B cell (primary cell): ENCODE measurements at regions not wholly inside any gene's neighbourhood (a gene's known extent, or its start where the extent isn't known, plus 50 kb on each side); places are given as distances from the start of the nearest gene placed in this dataset.

Experiments used
- ATAC-seq: fragments of 200-7000 bp; cut with Tn5 transposase; one replicate; pipeline ENCODE4 v1.10.0; 2021; ENCODE audit warnings: low read depth, mild to moderate bottlenecking, moderate number of reproducible peaks, moderate library complexity
- CTCF ChIA-PET: fragments of 350-600 bp; sonication (Branson Sonifier 250); formaldehyde crosslinking; loops from one replicate; lab custom pipeline; 2021; ENCODE audit warnings: antibody characterized with exemption, inconsistent platforms; lab: Charles Lee
- POLR2A ChIA-PET: fragments of 350-600 bp; sonication (Branson Sonifier 250); formaldehyde crosslinking; loops from one replicate; lab custom pipeline; 2021; ENCODE audit warnings: antibody characterized with exemption; lab: Charles Lee
- DNase-seq: peaks from one replicate; pipeline ENCODE4 v3.0.0; 2013
- H2AFZ ChIP-seq: 2 replicates; pipeline ENCODE4 v1.6.1; 2012; ENCODE audit warnings: mild to moderate bottlenecking, low read depth, low read length; ENCODE audit not compliant: insufficient read depth, poor library complexity, severe bottlenecking
- H3K27ac ChIP-seq, 2 donors: 1 replicate in 1 of 2; 2 replicates in 1 of 2; pipeline ENCODE4 v1.5.1; 2012 to 2013; ENCODE audit warnings: low read length in 2 of 2, mild to moderate bottlenecking in 2 of 2, moderate library complexity in 1 of 2
- H3K27me3 ChIP-seq, 4 experiments: fragments of 200-600 bp in 1 of 4; sonication (generic) in 1 of 4; replicated peaks in 1 of 4; 1 replicate in 2 of 4; 2 replicates in 2 of 4; pipeline versions ENCODE4 v1.6.1 to v1.7.0; 2013 to 2016; ENCODE audit warnings: low read length in 3 of 4, mild to moderate bottlenecking in 2 of 4, mixed read lengths in 1 of 4, moderate library complexity in 1 of 4; ENCODE audit not compliant: insufficient read depth in 4 of 4, control insufficient read depth in 3 of 4; ENCODE audit errors: control extremely low read depth in 1 of 4
- H3K36me3 ChIP-seq, 2 experiments: replicated peaks in 1 of 2; 1 replicate in 1 of 2; 2 replicates in 1 of 2; pipeline versions ENCODE4 v1.6.1 to v1.7.1; 2013; ENCODE audit warnings: low read length in 1 of 2; ENCODE audit not compliant: insufficient read depth in 2 of 2, control insufficient read depth in 1 of 2; ENCODE audit errors: control extremely low read depth in 1 of 2, extremely low read depth in 1 of 2
- H3K4me1 ChIP-seq, 2 donors: fragments of 200-600 bp in 1 of 2; sonication (generic) in 1 of 2; 1 replicate in 1 of 2; 2 replicates in 1 of 2; pipeline versions ENCODE4 v1.5.1 to v1.6.1; 2013 to 2017; ENCODE audit warnings: low read length in 2 of 2; ENCODE audit not compliant: control insufficient read depth in 2 of 2, insufficient read depth in 2 of 2
- H3K4me2 ChIP-seq: replicated peaks from 2 replicates; pipeline ENCODE3; 2012; ENCODE audit warnings: mild to moderate bottlenecking, low read depth, low read length; ENCODE audit not compliant: poor library complexity, severe bottlenecking
- H3K4me3 ChIP-seq, 5 experiments: fragments of 200-600 bp in 1 of 5; sonication (generic) in 1 of 5; 1 replicate in 3 of 5; 2 replicates in 2 of 5; pipeline versions ENCODE4 v1.5.1 to v1.7.0; 2011 to 2016; ENCODE audit warnings: low read length in 4 of 5, mild to moderate bottlenecking in 4 of 5, low read depth in 2 of 5, control low read depth in 1 of 5, moderate library complexity in 1 of 5; ENCODE audit not compliant: insufficient read depth in 1 of 5; ENCODE audit errors: control extremely low read depth in 1 of 5, extremely low read depth in 1 of 5
- H3K79me2 ChIP-seq: fragments of 200-600 bp; sonication (generic); one replicate; pipeline ENCODE4 v1.6.0; 2016; ENCODE audit warnings: low read length; ENCODE audit not compliant: control insufficient read depth, insufficient read depth
- H3K9ac ChIP-seq: fragments of 200-600 bp; sonication (generic); 2 replicates; pipeline ENCODE4 v1.6.1; 2017; ENCODE audit warnings: mild to moderate bottlenecking, low read length, moderate library complexity
- H3K9me3 ChIP-seq, 3 donors: one replicate each; pipeline versions ENCODE4 v1.6.1 to v1.7.1; 2013; ENCODE audit warnings: low read length in 2 of 3; ENCODE audit not compliant: control insufficient read depth in 2 of 3, insufficient read depth in 1 of 3; ENCODE audit errors: control extremely low read depth in 1 of 3
- H4K20me1 ChIP-seq: 2 replicates; pipeline ENCODE4 v1.6.0; 2012; ENCODE audit warnings: mild to moderate bottlenecking, low read length; ENCODE audit not compliant: insufficient read depth, control insufficient read depth, poor library complexity, severe bottlenecking
- H3K27ac Mint-ChIP-seq: one replicate; pipeline ENCODE4 v1.8.0; 2021; ENCODE audit warnings: mixed read lengths
- H3K27me3 Mint-ChIP-seq: one replicate; pipeline ENCODE4 v1.8.0; 2021; ENCODE audit warnings: mixed read lengths
- H3K4me1 Mint-ChIP-seq: one replicate; pipeline ENCODE4 v1.8.0; 2021; ENCODE audit warnings: mixed read lengths
- H3K4me3 Mint-ChIP-seq: one replicate; pipeline ENCODE4 v1.8.0; 2021; ENCODE audit warnings: mixed read lengths
- H3K9me3 Mint-ChIP-seq: one replicate; pipeline ENCODE4 v1.8.0; 2022; ENCODE audit warnings: mixed read lengths; ENCODE audit not compliant: insufficient read depth
- CTCF ChIP-seq: fragments of 200-600 bp; IDR thresholded peaks from one replicate; pipeline ENCODE4 v1.8.0; 2022; ENCODE audit warnings: antibody characterized with exemption, mild to moderate bottlenecking
- EZH2 ChIP-seq: IDR thresholded peaks from 2 replicates; pipeline ENCODE4 v1.6.1; 2012; ENCODE audit warnings: borderline replicate concordance, low read depth, mild to moderate bottlenecking, moderate library complexity, low read length; ENCODE audit not compliant: insufficient read depth, poor library complexity, severe bottlenecking
- WGBS: methylation state at CpG from one replicate; pipeline ENCODE4 v1.1.5; 2013; ENCODE audit warnings: missing lambda C conversion rate; ENCODE audit not compliant: insufficient coverage; 5-methylcytosine and 5-hydroxymethylcytosine counted together
- intact Hi-C: fragments of 100-400 bp; cut with micrococcal nuclease; formaldehyde crosslinking; loops from one replicate; pipeline ENCODE4 v1.10.0; 2022

DNA sequence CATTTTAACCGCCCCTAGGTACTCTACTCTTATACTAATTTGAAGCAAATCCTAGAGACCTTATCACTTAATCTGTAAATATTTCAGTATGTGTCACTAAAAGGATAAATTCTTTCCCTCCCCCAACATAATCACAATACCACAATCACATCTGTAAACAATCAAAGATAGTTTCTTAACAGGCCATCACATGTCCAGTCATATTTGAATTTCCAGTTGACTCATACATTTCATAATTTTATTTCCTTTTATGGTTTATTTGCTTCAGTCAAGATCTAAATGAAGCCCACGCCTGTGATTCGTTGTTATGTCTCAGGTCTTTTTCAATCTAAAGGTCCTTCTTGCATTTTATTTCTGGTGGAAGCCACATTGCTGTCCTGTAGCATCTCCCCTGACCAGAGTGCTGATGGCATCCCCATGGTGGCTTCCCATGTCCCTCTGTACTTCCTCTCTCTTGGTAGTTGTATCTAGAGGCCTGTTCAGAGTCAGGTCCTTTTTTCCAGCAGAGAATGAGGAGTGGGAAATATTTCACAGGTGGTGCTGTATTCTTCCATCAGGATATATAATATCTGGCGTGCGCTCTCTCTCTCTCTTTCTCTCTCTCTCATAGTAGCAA lies 128.6 kb upstream of the SLC22A23 start:
- no peak for DNase-seq
- no peak for ATAC-seq
- Histone ChIP-seq H3K27ac (no peak overlapping the region), H3K4me2 (no peak overlapping the region), H3K4me3 (no peak overlapping the region), H3K4me1 (no peaks in the 10 kb centered on the region), H2AFZ (no peak overlapping the region), H4K20me1 (no peaks in the 10 kb centered on the region), H3K9me3 (peaks cover 0 to 13% (median 11%) of the 10 kb centered on the region in 3 donors), H3K9ac (no peak overlapping the region), H3K27me3 (peaks cover 0 to 10% (median 3%) of the 10 kb centered on the region in 4 experiments), H3K79me2 (no peaks in the 10 kb centered on the region), H3K36me3 (no peaks in the 10 kb centered on the region)
- no peaks in the 10 kb centered on the region for H3K9me3 Mint-ChIP-seq
- POLR2A ChIA-PET, result no interaction called here
- 85% methylated on average over 2 of the region's 5 CpGs for WGBS
- no peaks in the 10 kb centered on the region for H3K4me1 Mint-ChIP-seq
- CTCF ChIA-PET, result no interaction called here
- H3K27ac Mint-ChIP-seq, result no peak overlapping the region
- peaks cover 24% of the 10 kb centered on the region for H3K27me3 Mint-ChIP-seq
- no peak for TF ChIP-seq EZH2
- no peak for TF ChIP-seq CTCF
- intact Hi-C loops, result no loop called here
- H3K4me3 Mint-ChIP-seq, result no peak overlapping the region

DNA sequence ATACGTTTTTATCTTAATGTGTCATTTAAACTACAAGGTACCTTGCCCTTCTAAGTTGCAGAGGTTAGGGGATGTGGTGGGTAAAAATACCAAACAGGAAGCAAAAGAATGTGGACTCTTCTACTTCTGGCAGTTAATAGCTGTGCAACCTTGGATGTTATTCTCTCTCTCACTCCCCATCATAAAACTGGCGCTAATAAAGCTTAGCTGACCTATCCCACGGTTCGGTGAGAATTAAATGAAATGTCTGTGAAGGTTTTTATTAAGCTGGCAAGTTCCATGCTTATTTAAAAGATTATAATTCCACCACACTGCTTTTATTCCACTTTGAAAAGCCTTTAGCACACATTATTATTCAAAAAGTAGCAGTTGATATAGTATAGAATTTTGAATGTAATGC lies 127.8 kb upstream of the SLC22A23 start:
- ChIA-PET CTCF (no interaction called here), POLR2A (no interaction called here)
- peaks cover 0 to 11% (median 11%) of the 10 kb centered on the region in 3 donors for H3K9me3 ChIP-seq
- no peak overlapping the region for H3K9ac ChIP-seq
- H3K79me2 ChIP-seq, result no peaks in the 10 kb centered on the region
- peaks cover 0 to 10% (median 3%) of the 10 kb centered on the region in 4 experiments for H3K27me3 ChIP-seq
- H3K4me1 ChIP-seq, result no peaks in the 10 kb centered on the region
- no CpG with 5 or more reads among the region's 4 CpGs for WGBS
- H2AFZ ChIP-seq, result no peak overlapping the region
- no peaks in the 10 kb centered on the region for H3K36me3 ChIP-seq
- no peak overlapping the region for H3K4me3 ChIP-seq
- no peak overlapping the region for H3K4me3 Mint-ChIP-seq
- H3K27ac ChIP-seq, result no peak overlapping the region
- no peaks in the 10 kb centered on the region for H3K9me3 Mint-ChIP-seq
- ATAC-seq (no peak), DNase-seq (no peak)
- H3K27me3 Mint-ChIP-seq, result peaks cover 26% of the 10 kb centered on the region
- H3K4me1 Mint-ChIP-seq, result no peaks in the 10 kb centered on the region
- H3K27ac Mint-ChIP-seq, result no peak overlapping the region
- intact Hi-C loops, result no loop called here
- no peak overlapping the region for H3K4me2 ChIP-seq
- H4K20me1 ChIP-seq, result no peaks in the 10 kb centered on the region
- no peak for TF ChIP-seq CTCF
- TF ChIP-seq EZH2, result no peak
